Right lobe of liver (tissue), 6 donors: ENCODE measurements at regions not wholly inside any gene's neighbourhood (a gene's known extent, or its start where the extent isn't known, plus 50 kb on each side); places are given as distances from the start of the nearest gene placed in this dataset.

Source experiments
- ATAC-seq, 4 donors: fragments of 200-7000 bp; cut with Tn5 transposase; one replicate each; pipeline ENCODE4 v1.9.1; 2020; ENCODE audit warnings: mild to moderate bottlenecking in 4 of 4, moderate library complexity in 4 of 4
- DNase-seq, 3 donors: peaks; one replicate each; pipeline ENCODE4 v3.0.0-alpha.2; 2020
- H3K27ac ChIP-seq, 3 donors: fragments of 200-600 bp; one replicate each; pipeline ENCODE4 v1.8.0; 2022
- H3K27me3 ChIP-seq, 2 donors: fragments of 200-600 bp; one replicate each; pipeline ENCODE4 v1.8.0; 2022
- H3K36me3 ChIP-seq, 4 donors: fragments of 200-600 bp; sonication (generic) in 1 of 4; one replicate each; pipeline versions ENCODE4 v1.5.1 to v1.8.0; 2017 to 2022; ENCODE audit warnings: control low read depth in 1 of 4
- H3K4me1 ChIP-seq, 4 donors: fragments of 200-600 bp; sonication (generic) in 1 of 4; one replicate each; pipeline versions ENCODE4 v1.5.1 to v1.8.0; 2017 to 2022; ENCODE audit warnings: control low read depth in 1 of 4
- H3K4me3 ChIP-seq, 3 donors: fragments of 200-600 bp; one replicate each; pipeline ENCODE4 v1.8.0; 2022
- H3K9me3 ChIP-seq, 4 donors: fragments of 200-600 bp; sonication (generic) in 1 of 4; one replicate each; pipeline versions ENCODE4 v1.5.1 to v1.8.0; 2017 to 2022; ENCODE audit warnings: control low read depth in 1 of 4
- POLR2A ChIP-seq: fragments of 450-650 bp; IDR thresholded peaks from one replicate; pipeline ENCODE4 v1.6.1; 2017; ENCODE audit warnings: antibody characterized with exemption, mild to moderate bottlenecking
- WGBS: methylation state at CpG from one replicate; pipeline ENCODE4 v1.1.6; 2018; ENCODE audit warnings: low coverage, low lambda C conversion rate; ENCODE audit not compliant: insufficient coverage; ENCODE audit errors: missing lambda C conversion rate; 5-methylcytosine and 5-hydroxymethylcytosine counted together
- intact Hi-C, 2 donors: fragments of 100-400 bp; cut with DNase I; formaldehyde crosslinking; loops; one replicate each; pipeline versions ENCODE4 v1.11.2 to v1.14.1; 2022
- TF ChIP-seq, protein P1 (sequence below), 4 donors: fragments of 200-600 bp in 3 of 4; fragments of 450-650 bp in 1 of 4; IDR thresholded peaks; one replicate each; pipeline versions ENCODE4 v1.5.1 to v1.8.0; 2016 to 2022; ENCODE audit warnings: antibody characterized with exemption in 4 of 4, mild to moderate bottlenecking in 2 of 4
- donor health status: DM: no; HTN: yes; CAD: no.
- donor health status: DM: no; HTN: no; CAD: no.
- donor health status: DM: no; HTN: no; CAD: no.
- donor health status: DM: no; HTN: yes; CAD: no.
- donor health status: DM: no; HTN: yes; CAD: no.

- no peaks in the 10 kb centered on the region for H3K27me3 ChIP-seq
- no peak for ATAC-seq
- no peaks in the 10 kb centered on the region for H3K36me3 ChIP-seq
- DNase-seq = no peak
- intact Hi-C loops = no loop called here
- H3K27ac ChIP-seq = no peak overlapping the region
- no peak for TF ChIP-seq POLR2A
- TF ChIP-seq, protein P1, sequence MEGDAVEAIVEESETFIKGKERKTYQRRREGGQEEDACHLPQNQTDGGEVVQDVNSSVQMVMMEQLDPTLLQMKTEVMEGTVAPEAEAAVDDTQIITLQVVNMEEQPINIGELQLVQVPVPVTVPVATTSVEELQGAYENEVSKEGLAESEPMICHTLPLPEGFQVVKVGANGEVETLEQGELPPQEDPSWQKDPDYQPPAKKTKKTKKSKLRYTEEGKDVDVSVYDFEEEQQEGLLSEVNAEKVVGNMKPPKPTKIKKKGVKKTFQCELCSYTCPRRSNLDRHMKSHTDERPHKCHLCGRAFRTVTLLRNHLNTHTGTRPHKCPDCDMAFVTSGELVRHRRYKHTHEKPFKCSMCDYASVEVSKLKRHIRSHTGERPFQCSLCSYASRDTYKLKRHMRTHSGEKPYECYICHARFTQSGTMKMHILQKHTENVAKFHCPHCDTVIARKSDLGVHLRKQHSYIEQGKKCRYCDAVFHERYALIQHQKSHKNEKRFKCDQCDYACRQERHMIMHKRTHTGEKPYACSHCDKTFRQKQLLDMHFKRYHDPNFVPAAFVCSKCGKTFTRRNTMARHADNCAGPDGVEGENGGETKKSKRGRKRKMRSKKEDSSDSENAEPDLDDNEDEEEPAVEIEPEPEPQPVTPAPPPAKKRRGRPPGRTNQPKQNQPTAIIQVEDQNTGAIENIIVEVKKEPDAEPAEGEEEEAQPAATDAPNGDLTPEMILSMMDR (IDR thresholded peaks at IDR 0.05) = no peak
- 67% methylated on average over 5 of the region's 5 CpGs for WGBS
- H3K4me1 ChIP-seq = no peaks in the 10 kb centered on the region
- no peak overlapping the region for H3K4me3 ChIP-seq
- no peaks in the 10 kb centered on the region for H3K9me3 ChIP-seq
Measured at GRCh38 chr18:77554061-77554460, 304.4 kb downstream of the GALR1 start.

GRCh38 chr18:77557046-77557587 lies 307.5 kb downstream of the GALR1 start:
- no peaks in the 10 kb centered on the region for H3K4me1 ChIP-seq
- intact Hi-C loops = no loop called here
- DNase-seq (no peak), ATAC-seq (no peak)
- no peaks in the 10 kb centered on the region for H3K27me3 ChIP-seq
- 52% methylated on average over 5 of the region's 7 CpGs for WGBS
- no peak for TF ChIP-seq POLR2A
- TF ChIP-seq, protein P1 (IDR thresholded peaks at IDR 0.05) = no peak
- no peak overlapping the region for H3K27ac ChIP-seq
- no peaks in the 10 kb centered on the region for H3K9me3 ChIP-seq
- no peak overlapping the region for H3K4me3 ChIP-seq
- H3K36me3 ChIP-seq = no peaks in the 10 kb centered on the region

- no peak for ATAC-seq
- TF ChIP-seq POLR2A = no peak
- TF ChIP-seq, protein P1 (IDR thresholded peaks at IDR 0.05) = no peak
- no peaks in the 10 kb centered on the region for H3K4me1 ChIP-seq
- H3K4me3 ChIP-seq = no peak overlapping the region
- intact Hi-C loops = no loop called here
- no peaks in the 10 kb centered on the region for H3K27me3 ChIP-seq
- H3K9me3 ChIP-seq = no peaks in the 10 kb centered on the region
- no peaks in the 10 kb centered on the region for H3K36me3 ChIP-seq
- 56% methylated on average over 6 of the region's 6 CpGs for WGBS
- no peak overlapping the region for H3K27ac ChIP-seq
- no peak for DNase-seq
Measured at GRCh38 chr18:77559274-77559910, 309.7 kb downstream of the GALR1 start.

DNA sequence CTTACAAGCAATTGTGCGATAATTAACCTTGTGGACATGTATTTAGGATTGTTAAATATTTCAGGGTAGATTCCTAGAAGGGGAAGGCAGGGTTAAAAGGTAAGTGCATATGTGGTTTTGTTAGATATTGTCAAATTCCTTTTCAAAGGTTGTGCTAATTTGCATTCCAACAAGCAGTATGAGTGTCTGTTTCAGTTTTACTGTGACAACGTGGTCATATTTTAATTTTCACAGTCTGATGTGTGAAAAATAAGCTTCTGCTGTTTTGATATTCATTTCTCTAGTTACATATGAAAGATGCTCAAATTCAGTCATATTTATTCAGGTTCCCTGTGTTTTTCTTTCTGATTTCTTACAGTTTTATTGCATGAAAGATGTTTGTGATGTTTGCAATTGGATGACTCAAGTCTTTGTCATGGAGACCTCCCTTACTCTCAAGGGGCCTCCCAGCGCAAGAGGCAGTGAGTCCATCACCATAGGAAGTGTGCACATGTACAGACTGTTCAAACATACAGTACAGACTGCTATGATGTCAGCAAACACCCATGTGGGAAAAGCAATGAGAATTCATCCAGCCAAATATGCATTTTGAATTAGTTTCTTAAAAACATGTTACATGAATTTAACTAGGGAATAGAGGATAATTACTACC lies 310.8 kb downstream of the GALR1 start:
- TF ChIP-seq, protein P1 (IDR thresholded peaks at IDR 0.05) = no peak
- TF ChIP-seq POLR2A = no peak
- intact Hi-C loops = no loop called here
- no peak overlapping the region for H3K4me3 ChIP-seq
- H3K4me1 ChIP-seq = no peaks in the 10 kb centered on the region
- H3K27ac ChIP-seq = no peak overlapping the region
- no peaks in the 10 kb centered on the region for H3K36me3 ChIP-seq
- DNase-seq = no peak
- no peak for ATAC-seq
- H3K9me3 ChIP-seq = no peaks in the 10 kb centered on the region
- H3K27me3 ChIP-seq = no peaks in the 10 kb centered on the region
- WGBS = 48% methylated on average over 3 of the region's 3 CpGs
